H1 (cell line): ENCODE measurements at regions not wholly inside any gene's neighbourhood (a gene's known extent, or its start where the extent isn't known, plus 50 kb on each side); places are given as distances from the start of the nearest gene placed in this dataset.

Source experiments
- CTCF ChIA-PET: fragments of 300-600 bp; sonication (Branson Sonifier 250); formaldehyde crosslinking; loops from one replicate; lab custom pipeline; 2021; ENCODE audit not compliant: partially characterized antibody; lab: Charles Lee
- POLR2A ChIA-PET: fragments of 300-600 bp; sonication (Branson Sonifier 250); formaldehyde crosslinking; loops from one replicate; lab custom pipeline; 2021; ENCODE audit warnings: inconsistent platforms; ENCODE audit not compliant: partially characterized antibody; lab: Charles Lee
- DNase-seq, 2 experiments: peaks; one replicate each; pipeline versions ENCODE4 v3.0.0 to v3.0.0-alpha.2; 2010 to 2022; ENCODE audit warnings: low spot score in 2 of 2, low read depth in 1 of 2, mixed read lengths in 1 of 2
- FAIRE-seq: peaks from 2 replicates; lab custom pipeline; 2011; peaks lifted over from hg19 to GRCh38; lab: Jason Lieb, UNC
- H2AFZ ChIP-seq: 2 replicates; pipeline ENCODE4 v1.8.1; 2012; ENCODE audit warnings: low read length, inconsistent platforms
- H2AK5ac ChIP-seq: 2 replicates; pipeline ENCODE4 v1.6.1; 2013; ENCODE audit warnings: low read depth, low read length
- H2BK120ac ChIP-seq: replicated peaks from 2 replicates; pipeline ENCODE3; 2013; ENCODE audit warnings: low read depth, low read length, inconsistent platforms
- H2BK12ac ChIP-seq: 2 replicates; pipeline ENCODE4 v1.6.1; 2013; ENCODE audit warnings: low read depth, low read length
- H2BK15ac ChIP-seq: 2 replicates; pipeline ENCODE4 v1.6.1; 2013; ENCODE audit warnings: low read length
- H2BK20ac ChIP-seq: 2 replicates; pipeline ENCODE4 v1.6.1; 2013; ENCODE audit warnings: low read length
- H2BK5ac ChIP-seq: 2 replicates; pipeline ENCODE4 v1.6.1; 2013; ENCODE audit warnings: low read depth, low read length
- H3K14ac ChIP-seq: 2 replicates; pipeline ENCODE4 v1.6.1; 2013; ENCODE audit warnings: inconsistent platforms; ENCODE audit not compliant: insufficient read length
- H3K18ac ChIP-seq: 2 replicates; pipeline ENCODE4 v1.6.1; 2013; ENCODE audit warnings: low read length; ENCODE audit errors: extremely low read depth
- H3K23ac ChIP-seq: 2 replicates; pipeline ENCODE4 v1.6.1; 2013; ENCODE audit warnings: inconsistent platforms; ENCODE audit not compliant: insufficient read length
- H3K23me2 ChIP-seq: 2 replicates; pipeline ENCODE4 v1.6.1; 2013; ENCODE audit warnings: low read depth, low read length
- H3K27ac ChIP-seq: 2 replicates; pipeline ENCODE4 v1.6.1; 2011; ENCODE audit warnings: low read depth, low read length, inconsistent platforms
- H3K27me3 ChIP-seq, 4 experiments: replicated peaks in 1 of 4; 1 replicate in 1 of 4; 2 replicates in 3 of 4; pipeline versions ENCODE4 v1.6.1 to v1.8.1; 2011 to 2013; ENCODE audit warnings: low read length in 3 of 4, mild to moderate bottlenecking in 3 of 4, inconsistent platforms in 2 of 4, mixed read lengths in 2 of 4, moderate library complexity in 1 of 4; ENCODE audit not compliant: control insufficient read depth in 3 of 4, insufficient read depth in 3 of 4; ENCODE audit errors: extremely low read depth in 1 of 4
- H3K36me3 ChIP-seq, 4 experiments: 2 replicates each; pipeline versions ENCODE4 v1.6.1 to v1.8.1; 2011 to 2013; ENCODE audit warnings: mild to moderate bottlenecking in 4 of 4, low read length in 3 of 4, moderate library complexity in 2 of 4, control low read depth in 1 of 4, inconsistent platforms in 1 of 4; ENCODE audit not compliant: insufficient read depth in 4 of 4, control insufficient read depth in 2 of 4
- H3K4ac ChIP-seq: replicated peaks from 2 replicates; pipeline ENCODE3; 2013; ENCODE audit warnings: low read length, low read depth, mixed read lengths, inconsistent platforms; ENCODE audit not compliant: insufficient read length
- H3K4me1 ChIP-seq, 4 experiments: replicated peaks in 1 of 4; 1 replicate in 1 of 4; 2 replicates in 3 of 4; pipeline versions ENCODE4 v1.6.1 to v1.8.1; 2011 to 2013; ENCODE audit warnings: low read length in 3 of 4, inconsistent platforms in 2 of 4, mixed read lengths in 1 of 4; ENCODE audit not compliant: insufficient read depth in 4 of 4, control insufficient read depth in 3 of 4
- H3K4me2 ChIP-seq, 2 experiments: 2 replicates each; pipeline versions ENCODE4 v1.6.1 to v1.8.1; 2011 to 2013; ENCODE audit warnings: low read depth in 2 of 2, low read length in 2 of 2, control low read depth in 1 of 2, inconsistent platforms in 1 of 2, mild to moderate bottlenecking in 1 of 2; ENCODE audit not compliant: insufficient read depth in 1 of 2
- H3K4me3 ChIP-seq, 4 experiments: fragments of 200-600, 300-600 bp in 1 of 4; sonication (generic), shearing (Covaris generic), sonication (Bioruptor Twin) in 1 of 4; 2 replicates each; pipeline versions ENCODE4 v1.5.1 to v1.8.1; 2011 to 2016; ENCODE audit warnings: low read length in 4 of 4, low read depth in 3 of 4, control low read depth in 2 of 4, inconsistent platforms in 2 of 4, mild to moderate bottlenecking in 2 of 4, mixed read lengths in 1 of 4, moderate library complexity in 1 of 4; ENCODE audit not compliant: insufficient read depth in 2 of 4; ENCODE audit errors: extremely low read depth in 1 of 4
- H3K56ac ChIP-seq: replicated peaks from 2 replicates; pipeline ENCODE3; 2013; ENCODE audit warnings: low read depth, mild to moderate bottlenecking, mixed read lengths, low read length, inconsistent platforms; ENCODE audit not compliant: insufficient read length
- H3K79me1 ChIP-seq: 2 replicates; pipeline ENCODE4 v1.6.1; 2013; ENCODE audit warnings: low read depth, low read length, control low read depth
- H3K79me2 ChIP-seq, 2 experiments: 2 replicates each; pipeline versions ENCODE4 v1.6.1 to v1.8.1; 2012 to 2013; ENCODE audit warnings: low read length in 2 of 2, mild to moderate bottlenecking in 2 of 2, inconsistent platforms in 1 of 2; ENCODE audit not compliant: insufficient read depth in 2 of 2, control insufficient read depth in 1 of 2
- H3K9ac ChIP-seq, 4 experiments: replicated peaks in 1 of 4; 1 replicate in 1 of 4; 2 replicates in 3 of 4; pipeline versions ENCODE4 v1.6.1 to v1.8.1; 2011 to 2013; ENCODE audit warnings: low read depth in 3 of 4, low read length in 3 of 4, control low read depth in 2 of 4, mild to moderate bottlenecking in 2 of 4, moderate library complexity in 2 of 4, inconsistent platforms in 1 of 4; ENCODE audit errors: extremely low read depth in 1 of 4
- H3K9me3 ChIP-seq, 2 experiments: 2 replicates each; pipeline versions ENCODE4 v1.6.1 to v1.8.1; 2012 to 2013; ENCODE audit warnings: mild to moderate bottlenecking in 2 of 2, moderate library complexity in 2 of 2, control low read depth in 1 of 2, inconsistent platforms in 1 of 2, low read depth in 1 of 2, low read length in 1 of 2, mixed read lengths in 1 of 2; ENCODE audit not compliant: insufficient read depth in 2 of 2
- H4K20me1 ChIP-seq, 2 experiments: replicated peaks in 1 of 2; 2 replicates each; pipeline versions ENCODE3 to v1.8.1; 2011 to 2013; ENCODE audit warnings: inconsistent platforms in 2 of 2, low read length in 2 of 2, mild to moderate bottlenecking in 1 of 2; ENCODE audit not compliant: insufficient read depth in 2 of 2, control insufficient read depth in 1 of 2
- H4K5ac ChIP-seq: 2 replicates; pipeline ENCODE4 v1.6.1; 2013; ENCODE audit warnings: low read length, low read depth, mixed read lengths, inconsistent platforms; ENCODE audit not compliant: insufficient read length
- H4K8ac ChIP-seq: 2 replicates; pipeline ENCODE4 v1.8.0; 2013; ENCODE audit warnings: mild to moderate bottlenecking, moderate library complexity, low read length, inconsistent platforms; ENCODE audit not compliant: insufficient read depth; ENCODE audit errors: extremely low read depth
- H4K91ac ChIP-seq: replicated peaks from 2 replicates; pipeline ENCODE3; 2013; ENCODE audit warnings: low read length, mixed read lengths, inconsistent platforms; ENCODE audit not compliant: insufficient read length
- BACH1 ChIP-seq: IDR thresholded peaks from 2 replicates; pipeline ENCODE4 v1.6.1; 2012; ENCODE audit warnings: low read length, improper control_type of control experiment
- CBX5 ChIP-seq: fragments of 300-800, 300-1000 bp; sonication (generic); IDR thresholded peaks from 2 replicates; pipeline ENCODE4 v1.7.1; 2016; ENCODE audit warnings: antibody characterized with exemption, low read length, low read depth
- CHD2 ChIP-seq: IDR thresholded peaks from 2 replicates; pipeline ENCODE4 v1.6.1; 2012; ENCODE audit warnings: low read length, improper control_type of control experiment
- CTCF ChIP-seq, 3 experiments: IDR thresholded peaks; 1 replicate in 2 of 3; 2 replicates in 1 of 3; pipeline versions ENCODE4 v1.5.1 to v1.6.1; 2011; ENCODE audit warnings: low read length in 3 of 3, mild to moderate bottlenecking in 3 of 3, inconsistent platforms in 2 of 3, low read depth in 1 of 3, moderate library complexity in 1 of 3; ENCODE audit not compliant: insufficient read depth in 1 of 3; ENCODE audit errors: control extremely low read depth in 1 of 3
- EZH2 ChIP-seq: fragments of 200-600 bp; sonication (generic); IDR thresholded peaks from 2 replicates; pipeline ENCODE4 v1.7.1; 2012; ENCODE audit warnings: low read depth, mild to moderate bottlenecking, moderate library complexity, low read length, inconsistent platforms; ENCODE audit not compliant: severe bottlenecking
- HDAC2 ChIP-seq, 2 experiments: fragments of 300-600 bp in 1 of 2; sonication (generic) in 1 of 2; IDR thresholded peaks; 2 replicates each; pipeline ENCODE4 v1.6.1; 2011 to 2012; ENCODE audit warnings: low read depth in 2 of 2, low read length in 2 of 2, mild to moderate bottlenecking in 2 of 2, moderate library complexity in 2 of 2, borderline replicate concordance in 1 of 2, inconsistent platforms in 1 of 2
- MAFK ChIP-seq: IDR thresholded peaks from 2 replicates; pipeline ENCODE4 v1.6.1; 2012; ENCODE audit warnings: low read depth, mild to moderate bottlenecking, improper control_type of control experiment, low read length
- PHF8 ChIP-seq: fragments of 200-600 bp; sonication (generic); conservative IDR thresholded peaks from 2 replicates; pipeline ENCODE4 v1.7.1; 2012; ENCODE audit warnings: low read depth, mild to moderate bottlenecking, inconsistent platforms, low read length, moderate library complexity
- POU5F1 ChIP-seq: IDR thresholded peaks from 2 replicates; pipeline ENCODE4 v1.6.1; 2011; ENCODE audit warnings: low read depth, mild to moderate bottlenecking, low read length, moderate library complexity
- SP1 ChIP-seq: IDR thresholded peaks from 2 replicates; pipeline ENCODE4 v1.6.1; 2011; ENCODE audit warnings: low read depth, low read length
- WGBS, 2 experiments: shearing (Covaris generic) in 1 of 2; methylation state at CpG; one replicate each; pipeline versions ENCODE4 v1.1.6 to v1.1.7; 2013 to 2015; ENCODE audit warnings: low lambda C conversion rate in 2 of 2, mixed read lengths in 2 of 2, inconsistent platforms in 1 of 2, low coverage in 1 of 2, missing lambda C conversion rate in 1 of 2; ENCODE audit not compliant: insufficient replicate concordance in 2 of 2, insufficient coverage in 1 of 2, insufficient read length in 1 of 2; ENCODE audit errors: extremely low coverage in 1 of 2, missing lambda C conversion rate in 1 of 2; 5-methylcytosine and 5-hydroxymethylcytosine counted together

GRCh38 chr5:168104811-168105481 lies 186.5 kb upstream of the WWC1 start:
- POLR2A ChIA-PET: no interaction called here
- H4K91ac ChIP-seq: no peak overlapping the region
- TF ChIP-seq PHF8 (no peak), EZH2 (no peak), CHD2 (no peak), HDAC2 (IDR thresholded peaks at IDR 0.05; ENCODE audit: borderline replicate concordance in 1 of 2, low read depth in 2 of 2, low read length in 2 of 2) (0 out of 4 replicates have a peak, but pooled peaks of 1 of the 2 experiments have one; percentile 13), POU5F1 (no peak), CBX5 (no peak), BACH1 (peak; percentile 95), MAFK (peak; percentile 94), SP1 (no peak), CTCF (IDR thresholded peaks at IDR 0.05; ENCODE audit: control extremely low read depth in 1 of 3, insufficient read depth in 1 of 3, low read depth in 1 of 3, low read length in 3 of 3) (0 out of 4 replicates have a peak, but pooled peaks of 1 of the 3 experiments have one; percentile 11)

More at GRCh38 chr5:168104811-168105481, 186.5 kb upstream of the WWC1 start:
- no peak overlapping the region for H4K8ac ChIP-seq
- peak overlapping the region; percentile 71 for H3K18ac ChIP-seq
- peak overlapping the region; percentile 15 for H2BK120ac ChIP-seq
- H3K27me3 ChIP-seq: no peaks in the 10 kb centered on the region
- H3K14ac ChIP-seq: no peak overlapping the region
- H3K23me2 ChIP-seq: no peaks in the 10 kb centered on the region; the same call in 1 of the 2 replicates
- 0 out of 2 replicates have a peak overlapping the region, but pooled peaks have one; percentile 18 for H2BK15ac ChIP-seq
- peak overlapping the region; percentile 4 for H3K4ac ChIP-seq
- CTCF ChIA-PET: interaction anchor here (0.7 to 14.3 kb wide), 6 partner anchors 9 to 113 kb away, joined by 3 to 192 read pairs (median 4); no protein-coding TSS in a partner anchor
- H3K4me2 ChIP-seq: peak overlapping the region; percentile 30 to 41; a peak in 3 of 4 replicates
- H4K5ac ChIP-seq: no peak overlapping the region
- no peak overlapping the region for H3K9ac ChIP-seq
- H2AK5ac ChIP-seq: no peak overlapping the region
- H3K79me2 ChIP-seq: no peaks in the 10 kb centered on the region
- WGBS, 2 experiments: 55% methylated on average over 7 of the region's 7 CpGs; no CpG with 5 or more reads in 1 of the 2 experiments
- peak overlapping the region; percentile 90; the same call in 1 of the 2 replicates for H2BK12ac ChIP-seq
- H3K27ac ChIP-seq: no peak overlapping the region
- H2BK5ac ChIP-seq: peak overlapping the region; percentile 47; the same call in 1 of the 2 replicates
- H2BK20ac ChIP-seq: no peak overlapping the region
- H3K56ac ChIP-seq: no peak overlapping the region
- H3K36me3 ChIP-seq: no peaks in the 10 kb centered on the region
- no peaks in the 10 kb centered on the region for H4K20me1 ChIP-seq
- no peak for DNase-seq
- H2AFZ ChIP-seq: no peak overlapping the region
- FAIRE-seq: peak; percentile 78
- no peaks in the 10 kb centered on the region for H3K79me1 ChIP-seq
- no peak overlapping the region for H3K4me3 ChIP-seq
- no peak overlapping the region for H3K23ac ChIP-seq
- H3K9me3 ChIP-seq: no peaks in the 10 kb centered on the region
- peaks cover 12 to 27% (median 15%) of the 10 kb centered on the region in 4 experiments for H3K4me1 ChIP-seq
